Fibroblast of lung (primary cell): ENCODE measurements at regions not wholly inside any gene's neighbourhood (a gene's known extent, or its start where the extent isn't known, plus 50 kb on each side); places are given as distances from the start of the nearest gene placed in this dataset.

Source experiments
- CTCF ChIP-seq, 2 donors: IDR thresholded peaks in 1 of 2; conservative IDR thresholded peaks in 1 of 2; 1 replicate in 1 of 2; 2 replicates in 1 of 2; pipeline ENCODE4 v1.5.1; 2011 to 2012; ENCODE audit warnings: low read length in 2 of 2, control low read depth in 1 of 2, inconsistent platforms in 1 of 2, low read depth in 1 of 2, mild to moderate bottlenecking in 1 of 2
- EZH2 ChIP-seq: IDR thresholded peaks from 2 replicates; pipeline ENCODE4 v1.5.1; 2012; ENCODE audit warnings: low read length, control low read depth, mild to moderate bottlenecking; ENCODE audit errors: missing control alignments

- TF ChIP-seq CTCF (conservative IDR thresholded peaks at IDR 0.05 in 1 of 2, IDR thresholded peaks at IDR 0.05 in 1 of 2; ENCODE audit: low read depth in 1 of 2, low read length in 2 of 2): no peak
- no peak for TF ChIP-seq EZH2
Observed at GRCh38 chr4:58451707-58452106, 1341.5 kb upstream of the IGFBP7 start.
